Heart left ventricle (tissue), 13 donors: ENCODE measurements at regions not wholly inside any gene's neighbourhood (a gene's known extent, or its start where the extent isn't known, plus 50 kb on each side); places are given as distances from the start of the nearest gene placed in this dataset.

Source experiments
- POLR2A ChIP-seq, 2 donors: fragments of 450-650 bp; IDR thresholded peaks; one replicate each; pipeline ENCODE4 v1.6.1; 2017; ENCODE audit warnings: antibody characterized with exemption in 2 of 2, mild to moderate bottlenecking in 2 of 2, moderate library complexity in 2 of 2
- TF ChIP-seq, protein P1 (sequence below), 12 donors: fragments of 200-600 bp; sonication (generic) in 4 of 12; IDR thresholded peaks; one replicate each; pipeline versions ENCODE4 v1.5.0 to v1.8.0; 2018 to 2022; ENCODE audit warnings: antibody characterized with exemption in 12 of 12, mild to moderate bottlenecking in 5 of 12
- donor health status: ischemic (EF 13 %, LVEDD 7.1; RV severe dilation, severe dysfunction).
- donor health status: DM: no; HTN: yes; CAD: no.
- donor health status: DM: no; HTN: no; CAD: no.
- donor health status: ischemic (EF 25% LVEDD 6.9; RV normal size, moderate dysfunction).
- donor health status: ischemic (EF 25% LVEDD 5.7; RV mildly dilated, moderate dysfunction).
- donor health status: ischemic (EF 35%, LVEDD 5.7; RV mildly dilated, moderate dysfunction).
- donor health status: nonischemic (EF 11% LVEDD 7.7; RV severe dilation, severe dysfunction).
- donor health status: DM: yes; HTN: yes; CAD: no.
- donor health status: PGD.
- donor health status: ischemic (EF 29% LVEDD 5.4; RV normal size, mild dysfunction).
- donor health status: nonischemic (EF 23%, LVEDD 6.1; RV moderate dilation, normal function).

DNA sequence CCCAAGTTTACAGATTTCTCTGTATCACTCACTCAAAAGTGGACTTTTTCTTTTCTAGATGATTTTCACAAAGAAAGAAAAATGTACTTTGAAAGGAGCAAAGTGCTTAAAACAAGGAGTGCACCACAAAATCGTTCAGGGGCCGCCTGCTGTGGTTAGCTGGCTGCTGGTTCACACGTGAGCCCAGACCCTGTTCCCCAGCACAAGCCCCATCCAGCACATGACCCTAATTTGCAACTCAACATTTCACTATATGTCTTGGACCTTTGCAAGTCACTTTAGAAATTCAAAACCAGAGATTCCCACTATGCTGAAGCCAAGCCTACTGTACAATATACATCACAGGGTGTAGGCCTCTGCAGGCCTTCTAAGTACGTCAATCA lies 95.5 kb upstream of the NHSL1 start:
- TF ChIP-seq, protein P1, sequence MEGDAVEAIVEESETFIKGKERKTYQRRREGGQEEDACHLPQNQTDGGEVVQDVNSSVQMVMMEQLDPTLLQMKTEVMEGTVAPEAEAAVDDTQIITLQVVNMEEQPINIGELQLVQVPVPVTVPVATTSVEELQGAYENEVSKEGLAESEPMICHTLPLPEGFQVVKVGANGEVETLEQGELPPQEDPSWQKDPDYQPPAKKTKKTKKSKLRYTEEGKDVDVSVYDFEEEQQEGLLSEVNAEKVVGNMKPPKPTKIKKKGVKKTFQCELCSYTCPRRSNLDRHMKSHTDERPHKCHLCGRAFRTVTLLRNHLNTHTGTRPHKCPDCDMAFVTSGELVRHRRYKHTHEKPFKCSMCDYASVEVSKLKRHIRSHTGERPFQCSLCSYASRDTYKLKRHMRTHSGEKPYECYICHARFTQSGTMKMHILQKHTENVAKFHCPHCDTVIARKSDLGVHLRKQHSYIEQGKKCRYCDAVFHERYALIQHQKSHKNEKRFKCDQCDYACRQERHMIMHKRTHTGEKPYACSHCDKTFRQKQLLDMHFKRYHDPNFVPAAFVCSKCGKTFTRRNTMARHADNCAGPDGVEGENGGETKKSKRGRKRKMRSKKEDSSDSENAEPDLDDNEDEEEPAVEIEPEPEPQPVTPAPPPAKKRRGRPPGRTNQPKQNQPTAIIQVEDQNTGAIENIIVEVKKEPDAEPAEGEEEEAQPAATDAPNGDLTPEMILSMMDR (IDR thresholded peaks at IDR 0.05) = no peak
- no peak for TF ChIP-seq POLR2A (IDR thresholded peaks at IDR 0.05)
